GM18505 (cell line): ENCODE measurements at regions not wholly inside any gene's neighbourhood (a gene's known extent, or its start where the extent isn't known, plus 50 kb on each side); places are given as distances from the start of the nearest gene placed in this dataset.

Experiments used
- ATAC-seq: cut with Tn5 transposase; IDR thresholded peaks from one replicate; pipeline ENCODE4 v1.9.1; 2021; ENCODE audit not compliant: unreplicated experiment
- POLR2A ChIP-seq: IDR thresholded peaks from 4 replicates; pipeline ENCODE4 v1.6.1; 2011; ENCODE audit warnings: borderline replicate concordance; ENCODE audit not compliant: insufficient read depth, insufficient read length; ENCODE audit errors: extremely low read depth

DNA sequence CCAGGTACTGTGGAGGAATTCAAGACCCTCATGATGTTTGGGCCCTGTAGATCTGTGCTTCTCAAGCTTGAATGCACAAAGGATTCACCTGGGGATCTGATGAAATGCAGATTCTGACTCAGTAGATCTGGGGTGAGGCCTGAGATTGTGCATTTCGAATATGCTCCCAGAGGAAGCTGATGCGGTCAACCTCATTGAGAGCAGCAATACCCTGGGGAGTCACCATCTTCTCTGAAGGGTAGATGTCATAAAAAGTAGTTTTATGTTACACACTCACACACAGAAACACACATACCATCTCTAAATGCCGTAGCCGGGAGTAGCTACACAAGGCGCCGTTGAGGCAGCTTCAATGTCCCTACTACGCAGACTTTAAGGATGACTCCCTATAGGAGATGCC lies 55.8 kb upstream of the CPEB4 start:
- ATAC-seq: no peak
- no peak for TF ChIP-seq POLR2A

DNA sequence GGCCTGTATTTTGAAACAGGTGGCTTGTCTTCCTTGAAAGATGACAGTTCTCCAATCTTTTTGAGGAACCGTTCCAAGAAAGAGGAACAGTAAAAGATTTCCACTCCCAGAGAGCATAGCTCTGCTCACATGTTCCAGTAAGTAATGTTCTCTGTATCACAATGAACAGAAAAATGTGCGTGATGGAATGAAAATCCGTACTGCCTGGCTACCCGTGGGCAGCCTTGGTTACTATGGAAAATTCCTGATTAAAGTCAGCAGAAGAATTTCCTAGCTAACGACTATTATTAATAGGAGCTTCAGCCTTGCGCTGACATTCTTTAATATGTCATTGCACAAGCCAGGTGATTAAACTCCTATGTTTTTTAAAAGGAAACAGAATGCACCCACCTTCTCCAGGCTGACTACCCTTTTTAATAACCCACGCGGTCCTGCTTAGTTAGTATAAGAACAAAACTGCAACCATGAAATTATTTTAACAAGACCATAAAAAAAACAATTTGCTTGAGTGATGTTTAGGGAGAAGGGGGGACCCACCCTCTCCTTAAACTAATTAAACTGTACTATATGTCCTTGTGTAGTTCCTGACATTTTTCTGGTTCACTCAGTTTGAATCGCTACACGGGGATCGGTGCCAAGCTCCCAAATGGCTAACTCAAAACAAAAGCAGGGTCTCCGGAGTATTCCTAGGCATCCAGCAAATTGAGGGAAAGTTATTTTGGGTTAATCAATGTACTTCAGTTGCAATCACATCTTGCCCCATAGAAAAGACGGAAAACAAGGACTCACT lies 54.8 kb upstream of the CPEB4 start:
- ATAC-seq: no peak
- no peak for TF ChIP-seq POLR2A

DNA sequence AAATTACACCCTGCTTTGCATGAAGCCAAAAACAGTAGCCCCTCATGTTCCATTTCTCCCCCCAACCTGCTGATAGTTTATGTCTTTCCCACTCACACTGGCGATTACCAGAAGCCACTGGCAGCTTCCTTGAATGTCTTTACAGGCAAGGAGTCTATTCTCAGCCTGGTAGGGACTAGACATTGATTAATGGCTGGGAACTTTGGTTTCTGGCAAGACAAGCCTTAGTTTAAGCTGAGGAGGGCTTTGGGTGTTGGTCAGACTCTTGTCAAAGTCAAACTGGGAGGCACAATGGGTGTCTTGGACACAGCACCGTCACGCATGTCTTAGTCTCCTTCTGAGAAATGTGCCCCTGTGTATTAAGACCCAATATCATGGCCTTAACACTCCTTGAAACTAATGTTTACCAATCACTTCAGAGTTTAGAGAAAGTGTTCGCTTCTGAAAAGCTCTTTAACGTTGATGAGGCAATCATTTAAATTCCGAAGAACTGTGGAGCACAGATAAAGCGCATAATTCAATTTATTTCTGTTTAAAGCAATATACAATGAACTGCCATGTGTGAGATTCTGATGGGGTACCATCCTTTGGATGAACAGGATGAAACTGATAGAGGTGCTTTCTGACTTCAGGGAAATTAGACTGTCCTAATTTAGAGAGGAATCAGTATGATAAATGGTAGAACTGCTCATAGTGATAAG lies 53.9 kb upstream of the CPEB4 start:
- TF ChIP-seq POLR2A: no peak
- no peak for ATAC-seq

DNA sequence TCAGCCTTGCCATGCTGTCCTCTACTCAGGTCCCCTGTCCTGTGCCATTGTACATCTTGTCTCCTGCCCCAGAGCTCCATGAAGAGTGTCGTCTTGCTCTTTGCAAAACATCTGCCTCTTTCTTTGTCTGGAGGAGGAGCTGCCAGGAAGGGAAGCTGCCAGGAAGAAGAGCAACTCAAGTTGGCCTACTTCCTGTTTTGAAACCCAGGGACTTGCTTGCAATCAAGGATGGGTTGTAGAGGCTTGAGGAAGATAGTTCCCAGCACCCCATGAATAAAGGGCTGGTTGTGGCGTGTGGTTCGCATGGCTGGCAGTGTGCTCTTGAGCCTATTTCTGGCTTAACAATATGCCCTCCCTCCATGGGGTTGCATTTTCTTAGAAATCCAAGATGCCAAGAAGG lies 53.0 kb upstream of the CPEB4 start:
- ATAC-seq: no peak
- TF ChIP-seq POLR2A: no peak

DNA sequence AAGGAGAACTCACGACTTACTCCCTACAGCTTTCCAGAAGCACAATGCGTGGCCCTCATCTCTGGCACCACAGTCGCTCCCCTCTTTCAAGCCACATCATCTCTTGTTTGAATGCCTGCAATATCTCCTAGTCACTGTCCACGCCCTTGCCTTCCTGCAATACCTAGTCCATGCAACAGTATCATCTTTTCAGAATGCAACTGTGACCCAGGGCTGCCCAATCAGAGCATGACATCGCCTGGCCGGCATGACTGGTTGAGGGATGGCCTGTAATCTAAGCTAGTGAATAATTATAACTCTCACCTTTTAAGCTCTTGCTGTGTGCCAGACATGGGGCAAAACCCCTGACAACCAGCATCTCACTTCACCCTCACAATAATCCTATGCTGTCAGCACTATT lies 52.5 kb upstream of the CPEB4 start:
- no peak for TF ChIP-seq POLR2A
- no peak for ATAC-seq

DNA sequence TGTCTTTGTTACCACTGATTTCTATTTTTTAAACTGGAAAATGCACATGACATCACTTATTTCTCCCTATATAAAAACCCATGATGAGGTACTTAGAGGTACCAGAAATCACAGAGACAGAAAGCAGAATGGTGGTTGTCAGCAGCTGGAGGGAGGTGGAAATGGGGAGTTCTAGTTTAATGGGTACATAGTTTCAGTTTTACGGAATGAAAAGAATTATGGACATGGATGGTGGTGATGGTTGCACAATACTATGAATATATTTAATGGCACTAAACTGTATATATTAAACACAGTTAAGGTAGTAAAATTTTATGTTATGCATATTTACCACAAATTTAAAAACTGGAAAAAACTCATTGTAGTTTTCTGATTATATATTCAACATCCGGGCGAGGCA lies 50.5 kb upstream of the CPEB4 start:
- no peak for ATAC-seq
- TF ChIP-seq POLR2A: no peak
